ENCODE measurements at regions not wholly inside any gene's neighbourhood (a gene's known extent, or its start where the extent isn't known, plus 50 kb on each side); places are given as distances from the start of the nearest gene placed in this dataset.

DNA sequence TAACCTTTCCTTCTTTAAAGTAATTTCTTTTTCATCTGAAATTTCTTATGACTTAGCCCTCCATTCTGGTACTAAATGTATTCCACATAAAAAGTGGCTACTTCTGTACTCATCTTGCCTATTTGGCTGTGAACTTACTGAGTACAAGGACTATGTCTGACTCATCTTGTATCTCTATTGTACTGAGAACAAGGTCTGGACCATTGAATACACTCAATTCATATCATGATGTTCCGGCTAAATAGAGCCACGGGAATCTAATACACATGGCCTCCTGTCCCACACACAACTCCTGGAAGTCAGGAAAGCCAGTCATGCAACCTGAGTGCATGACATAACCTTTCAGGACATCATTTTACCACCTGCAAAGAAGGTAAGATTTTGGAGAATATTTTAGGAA is 203.9 kb downstream of the PLK2 start:
- no peak for TF ChIP-seq EZH2 (IDR thresholded peaks at IDR 0.05; ENCODE audit: borderline replicate concordance)
- TF ChIP-seq, protein P1, sequence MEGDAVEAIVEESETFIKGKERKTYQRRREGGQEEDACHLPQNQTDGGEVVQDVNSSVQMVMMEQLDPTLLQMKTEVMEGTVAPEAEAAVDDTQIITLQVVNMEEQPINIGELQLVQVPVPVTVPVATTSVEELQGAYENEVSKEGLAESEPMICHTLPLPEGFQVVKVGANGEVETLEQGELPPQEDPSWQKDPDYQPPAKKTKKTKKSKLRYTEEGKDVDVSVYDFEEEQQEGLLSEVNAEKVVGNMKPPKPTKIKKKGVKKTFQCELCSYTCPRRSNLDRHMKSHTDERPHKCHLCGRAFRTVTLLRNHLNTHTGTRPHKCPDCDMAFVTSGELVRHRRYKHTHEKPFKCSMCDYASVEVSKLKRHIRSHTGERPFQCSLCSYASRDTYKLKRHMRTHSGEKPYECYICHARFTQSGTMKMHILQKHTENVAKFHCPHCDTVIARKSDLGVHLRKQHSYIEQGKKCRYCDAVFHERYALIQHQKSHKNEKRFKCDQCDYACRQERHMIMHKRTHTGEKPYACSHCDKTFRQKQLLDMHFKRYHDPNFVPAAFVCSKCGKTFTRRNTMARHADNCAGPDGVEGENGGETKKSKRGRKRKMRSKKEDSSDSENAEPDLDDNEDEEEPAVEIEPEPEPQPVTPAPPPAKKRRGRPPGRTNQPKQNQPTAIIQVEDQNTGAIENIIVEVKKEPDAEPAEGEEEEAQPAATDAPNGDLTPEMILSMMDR (IDR thresholded peaks at IDR 0.05; ENCODE audit: poor library complexity), result no peak

All from hepatocyte (in vitro differentiated cells).